AG04450 (cell line): ENCODE measurements at regions not wholly inside any gene's neighbourhood (a gene's known extent, or its start where the extent isn't known, plus 50 kb on each side); places are given as distances from the start of the nearest gene placed in this dataset.

Experiments used
- CTCF ChIA-PET: fragments of 300-600, 350-600 bp; formaldehyde crosslinking; extraction: SDS; loops from one replicate; lab custom pipeline; 2022; ENCODE audit warnings: antibody characterized with exemption, inconsistent platforms; lab: Charles Lee
- POLR2A ChIA-PET: fragments of 350-600 bp; formaldehyde crosslinking; extraction: SDS; loops from one replicate; lab custom pipeline; 2021; ENCODE audit warnings: antibody characterized with exemption, inconsistent platforms; lab: Yijun Ruan, JAX
- DNase-seq: peaks from one replicate; pipeline ENCODE4 v3.0.0-alpha.2; 2011; ENCODE audit warnings: low read depth, low spot score
- H3K27ac ChIP-seq: one replicate; pipeline ENCODE4 v1.5.1; 2012; ENCODE audit warnings: low read depth, low read length, control low read depth
- H3K27me3 ChIP-seq: one replicate; pipeline ENCODE4 v1.6.0; 2012; ENCODE audit warnings: low read length; ENCODE audit not compliant: control insufficient read depth, insufficient read depth
- H3K4me3 ChIP-seq: 2 replicates; pipeline ENCODE4 v1.5.1; 2011; ENCODE audit warnings: mild to moderate bottlenecking, low read depth, low read length, control low read depth
- H3K9me3 ChIP-seq: 2 replicates; pipeline ENCODE4 v1.5.1; 2012; ENCODE audit warnings: low read length; ENCODE audit not compliant: control insufficient read depth, insufficient read depth
- CTCF ChIP-seq: IDR thresholded peaks from 2 replicates; pipeline ENCODE4 v1.5.1; 2011; ENCODE audit warnings: low read depth, low read length, control low read depth, inconsistent platforms

- ChIA-PET CTCF (no interaction called here), POLR2A (no interaction called here)
- TF ChIP-seq CTCF: no peak
- Histone ChIP-seq H3K27ac (no peak overlapping the region), H3K4me3 (no peak overlapping the region), H3K9me3 (no peaks in the 10 kb centered on the region), H3K27me3 (no peaks in the 10 kb centered on the region)
- DNase-seq: no peak
Observed at GRCh38 chr9:27653246-27653645, 80.0 kb upstream of the C9orf72 start.

- ChIA-PET CTCF (no interaction called here), POLR2A (no interaction called here)
- Histone ChIP-seq H3K9me3 (no peaks in the 10 kb centered on the region), H3K27ac (no peak overlapping the region), H3K27me3 (no peaks in the 10 kb centered on the region), H3K4me3 (no peak overlapping the region)
- TF ChIP-seq CTCF: no peak
- DNase-seq: no peak
Observed at GRCh38 chr9:27653957-27654356, 80.7 kb upstream of the C9orf72 start.

GRCh38 chr9:27654629-27655285, 81.5 kb upstream of the C9orf72 start:
- ChIA-PET POLR2A (no interaction called here), CTCF (no interaction called here)
- TF ChIP-seq CTCF: no peak

GRCh38 chr9:27655441-27655840, 82.2 kb upstream of the C9orf72 start:
- POLR2A ChIA-PET: no interaction called here
- Histone ChIP-seq H3K27ac (no peak overlapping the region), H3K9me3 (no peaks in the 10 kb centered on the region), H3K27me3 (no peaks in the 10 kb centered on the region), H3K4me3 (no peak overlapping the region)
- CTCF ChIA-PET: no interaction called here
- TF ChIP-seq CTCF: no peak
- DNase-seq: no peak

More at GRCh38 chr9:27654629-27655285, 81.5 kb upstream of the C9orf72 start:
- no peak for DNase-seq
- Histone ChIP-seq H3K27ac (no peak overlapping the region), H3K27me3 (no peaks in the 10 kb centered on the region), H3K4me3 (no peak overlapping the region), H3K9me3 (no peaks in the 10 kb centered on the region)

GRCh38 chr9:27659001-27659400, 85.7 kb upstream of the C9orf72 start:
- Histone ChIP-seq H3K4me3 (no peak overlapping the region), H3K27me3 (no peaks in the 10 kb centered on the region), H3K9me3 (no peaks in the 10 kb centered on the region), H3K27ac (no peak overlapping the region)
- no peak for DNase-seq
- ChIA-PET POLR2A (no interaction called here), CTCF (no interaction called here)
- TF ChIP-seq CTCF: no peak
